Lower leg skin (tissue), 3 donors: ENCODE measurements at regions not wholly inside any gene's neighbourhood (a gene's known extent, or its start where the extent isn't known, plus 50 kb on each side); places are given as distances from the start of the nearest gene placed in this dataset.

Experiments
- POLR2A ChIP-seq, 2 donors: fragments of 450-650 bp; IDR thresholded peaks; one replicate each; pipeline ENCODE4 v1.6.1; 2016 to 2017; ENCODE audit warnings: antibody characterized with exemption in 2 of 2, mild to moderate bottlenecking in 1 of 2, moderate library complexity in 1 of 2
- TF ChIP-seq, protein P1 (sequence below), 3 donors: fragments of 450-650 bp; IDR thresholded peaks; one replicate each; pipeline ENCODE4 v1.5.1; 2016; ENCODE audit warnings: antibody characterized with exemption in 3 of 3, mild to moderate bottlenecking in 3 of 3, moderate library complexity in 2 of 3

DNA sequence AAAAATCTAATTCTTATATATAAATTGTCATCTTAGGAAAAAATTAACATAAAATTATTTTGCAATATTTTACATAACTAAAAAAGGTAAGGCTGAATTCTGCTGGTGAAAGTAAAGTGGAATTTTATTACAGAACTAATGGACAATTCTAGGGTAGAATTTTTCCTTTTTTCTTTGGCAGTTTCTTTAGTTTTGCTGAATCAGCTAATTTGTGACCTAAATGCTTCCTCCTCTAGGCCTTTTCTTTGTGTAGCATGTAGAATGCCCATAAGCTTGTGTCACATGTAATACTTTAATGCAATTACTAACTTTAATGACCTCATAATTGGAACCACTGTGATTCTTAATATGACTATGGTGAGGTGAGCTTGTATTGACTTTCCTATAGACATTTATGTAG lies 1378.4 kb upstream of the ADGRL4 start:
- TF ChIP-seq, protein P1, sequence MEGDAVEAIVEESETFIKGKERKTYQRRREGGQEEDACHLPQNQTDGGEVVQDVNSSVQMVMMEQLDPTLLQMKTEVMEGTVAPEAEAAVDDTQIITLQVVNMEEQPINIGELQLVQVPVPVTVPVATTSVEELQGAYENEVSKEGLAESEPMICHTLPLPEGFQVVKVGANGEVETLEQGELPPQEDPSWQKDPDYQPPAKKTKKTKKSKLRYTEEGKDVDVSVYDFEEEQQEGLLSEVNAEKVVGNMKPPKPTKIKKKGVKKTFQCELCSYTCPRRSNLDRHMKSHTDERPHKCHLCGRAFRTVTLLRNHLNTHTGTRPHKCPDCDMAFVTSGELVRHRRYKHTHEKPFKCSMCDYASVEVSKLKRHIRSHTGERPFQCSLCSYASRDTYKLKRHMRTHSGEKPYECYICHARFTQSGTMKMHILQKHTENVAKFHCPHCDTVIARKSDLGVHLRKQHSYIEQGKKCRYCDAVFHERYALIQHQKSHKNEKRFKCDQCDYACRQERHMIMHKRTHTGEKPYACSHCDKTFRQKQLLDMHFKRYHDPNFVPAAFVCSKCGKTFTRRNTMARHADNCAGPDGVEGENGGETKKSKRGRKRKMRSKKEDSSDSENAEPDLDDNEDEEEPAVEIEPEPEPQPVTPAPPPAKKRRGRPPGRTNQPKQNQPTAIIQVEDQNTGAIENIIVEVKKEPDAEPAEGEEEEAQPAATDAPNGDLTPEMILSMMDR (IDR thresholded peaks at IDR 0.05) = no peak
- no peak for TF ChIP-seq POLR2A (IDR thresholded peaks at IDR 0.05)
